Kidney capillary endothelial cell (primary cell): ENCODE measurements at regions not wholly inside any gene's neighbourhood (a gene's known extent, or its start where the extent isn't known, plus 50 kb on each side); places are given as distances from the start of the nearest gene placed in this dataset.
A peak's percentile ranks its signal among the peaks of the same experiment; 100 is the strongest.
"Not testable (repeated sequence)": the region's sequence is repeated elsewhere in the genome, so short reads cannot be mapped to it uniquely, and the experiment has no call there.

Experiments
- DNase-seq: peaks from one replicate; pipeline ENCODE4 v3.0.0-alpha.2; 2018; ENCODE audit warnings: low spot score

DNA sequence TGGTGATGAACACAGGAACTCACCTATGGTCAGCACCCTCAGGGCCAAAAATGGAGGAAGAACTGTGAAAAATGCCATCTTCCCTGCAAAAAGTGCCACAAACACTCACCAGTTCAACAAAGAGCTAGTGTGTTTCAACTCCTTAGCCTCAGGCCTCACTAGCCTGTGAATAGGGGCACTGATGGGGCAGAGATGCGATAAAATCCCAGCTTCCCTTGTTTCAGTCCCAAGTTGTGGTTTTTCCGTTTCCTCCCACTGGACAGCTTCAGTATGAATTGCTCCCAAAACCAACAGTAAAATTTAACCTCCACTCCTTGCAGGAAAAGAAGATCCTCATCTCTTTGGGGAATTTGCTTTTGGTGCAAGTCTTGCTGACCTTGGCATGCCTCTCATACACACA, 117.4 kb upstream of the ADAMTS9 start:
- no peak for DNase-seq

GRCh38 chr3:64803469-64803868, 115.7 kb upstream of the ADAMTS9 start:
- no peak for DNase-seq

GRCh38 chr3:64802460-64802859, 114.7 kb upstream of the ADAMTS9 start:
- DNase-seq = no peak

DNA sequence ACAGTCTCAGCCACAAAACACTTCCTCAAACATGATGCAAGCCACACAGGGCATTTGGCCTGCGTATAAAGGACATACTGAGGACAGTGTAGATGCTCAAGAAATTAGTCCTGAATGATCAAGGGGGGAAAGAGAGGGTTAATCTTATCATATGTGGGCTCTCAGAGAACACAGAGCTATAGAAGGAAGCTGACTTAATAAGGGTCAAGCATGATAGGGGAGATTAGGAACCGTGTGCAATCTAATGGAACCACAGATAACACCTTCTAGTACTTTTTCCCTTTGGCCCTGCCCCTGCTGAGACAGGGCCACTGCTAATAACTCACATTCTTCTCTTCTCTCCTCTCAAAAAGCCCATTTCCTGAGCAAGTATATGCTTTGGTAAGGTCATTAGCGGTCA, 114.1 kb upstream of the ADAMTS9 start:
- no peak for DNase-seq

GRCh38 chr3:64799606-64800005, 111.8 kb upstream of the ADAMTS9 start:
- no peak for DNase-seq

DNA sequence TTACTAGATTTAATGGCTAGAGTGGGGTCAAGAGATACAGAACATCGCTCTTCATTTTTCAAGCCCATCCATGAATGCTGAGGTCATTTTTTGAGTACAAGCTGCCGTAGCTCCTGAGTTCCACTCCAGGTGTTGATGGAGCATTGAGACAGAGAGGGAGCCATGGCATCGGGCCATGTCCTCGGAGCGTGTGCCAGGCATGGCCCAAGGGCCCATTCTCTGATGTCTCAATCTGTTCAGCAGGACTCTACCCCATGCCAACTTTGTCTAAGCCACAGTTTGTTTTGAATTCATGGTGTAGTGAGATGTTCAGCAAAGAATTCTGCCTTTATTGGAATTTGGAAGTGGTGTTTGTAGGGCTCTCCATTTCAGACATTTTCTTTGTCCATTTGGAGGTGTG, 110.5 kb upstream of the ADAMTS9 start:
- no peak for DNase-seq

DNA sequence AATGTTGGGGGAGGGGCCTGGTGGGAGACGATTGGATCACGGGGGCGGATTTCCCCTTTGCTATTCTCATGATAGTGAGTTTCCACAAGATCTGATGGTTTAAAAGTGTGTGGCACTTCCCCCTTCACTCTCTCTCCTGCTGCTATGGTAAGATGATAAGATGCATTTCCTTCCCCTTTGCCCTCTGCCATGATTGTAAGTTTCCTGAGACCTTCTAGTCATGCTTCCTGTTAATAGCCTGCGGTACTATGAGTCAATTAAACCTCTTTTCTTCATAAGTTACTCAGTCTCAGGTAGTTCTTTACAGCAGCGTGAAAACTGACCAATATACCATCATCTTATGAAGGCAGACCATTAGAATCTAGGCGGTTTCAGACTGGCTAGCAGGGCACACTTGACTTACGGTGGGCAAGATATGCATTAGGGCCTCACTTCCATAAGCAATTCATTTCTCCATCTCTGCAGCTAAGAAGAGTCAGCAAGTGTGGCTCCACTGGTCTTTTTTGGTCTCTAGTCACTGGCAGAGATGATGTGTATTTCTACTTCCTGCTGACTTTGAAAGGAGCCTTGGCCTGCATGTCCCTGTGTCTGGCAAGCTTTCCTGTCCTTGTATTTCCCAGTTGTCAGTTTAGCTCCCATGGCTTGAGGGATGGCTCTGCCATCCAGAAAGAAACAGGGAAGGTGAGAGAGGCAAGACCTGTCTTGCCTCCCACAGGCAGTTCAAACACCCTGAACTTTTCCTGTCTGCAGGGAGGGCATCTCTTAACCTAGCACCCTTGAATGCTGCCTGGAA, 109.0 kb upstream of the ADAMTS9 start:
- peak; percentile 90 for DNase-seq

DNA sequence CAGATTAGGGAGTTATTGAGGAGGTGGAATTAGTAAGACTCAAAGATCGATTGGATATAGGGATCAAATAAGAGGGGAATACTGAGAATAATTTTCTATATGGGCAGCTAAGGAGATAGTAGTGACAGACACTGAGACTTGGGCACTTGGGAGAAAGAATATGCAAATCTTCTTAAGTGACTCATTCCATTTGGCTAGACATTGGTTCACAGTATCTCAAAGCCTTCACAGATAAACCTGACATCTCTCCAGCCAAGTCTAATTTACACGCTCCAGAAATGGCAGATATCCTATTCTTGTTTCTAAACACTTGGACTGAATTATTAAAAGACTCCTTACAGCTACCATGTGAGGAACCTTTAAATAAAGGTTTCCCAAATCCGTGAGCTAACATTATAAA, 104.6 kb upstream of the ADAMTS9 start:
- no peak for DNase-seq

DNA sequence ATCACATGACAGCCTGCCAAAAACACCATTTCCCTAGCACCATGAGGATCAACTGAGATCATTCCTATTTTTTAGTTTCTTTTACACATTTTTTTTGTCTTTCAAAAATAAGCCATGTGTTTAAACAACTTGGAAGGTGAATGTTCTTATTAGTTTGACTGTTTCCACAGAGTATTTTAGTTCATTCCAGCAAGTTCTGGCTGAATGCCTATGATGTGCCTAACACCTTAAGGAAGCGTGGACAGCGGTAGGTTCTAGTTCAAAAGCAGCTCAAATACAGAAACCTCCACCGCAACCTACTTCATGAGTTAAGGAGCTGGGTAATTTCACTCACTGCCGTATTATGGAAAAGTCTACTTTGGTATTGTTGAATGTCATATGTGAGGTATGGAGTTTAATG, 101.3 kb upstream of the ADAMTS9 start:
- DNase-seq = no peak

DNA sequence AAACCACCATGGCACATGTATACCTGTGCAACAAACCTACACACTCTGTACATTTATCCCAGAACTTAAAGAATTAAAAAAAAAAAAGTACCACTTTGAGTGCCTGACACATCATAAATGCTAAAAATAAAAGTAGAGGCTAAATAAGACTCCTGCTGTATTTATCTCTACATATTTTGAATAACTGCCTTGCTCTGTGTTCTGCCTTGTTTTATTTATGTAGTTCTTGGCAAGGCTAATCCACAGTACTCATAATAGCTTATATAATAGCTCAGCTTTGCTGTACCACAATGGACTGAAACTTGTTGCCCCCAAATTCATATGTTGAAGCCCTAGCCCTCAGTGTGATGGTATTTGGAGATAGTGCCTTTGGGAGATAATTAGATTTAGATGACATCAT, 95.4 kb upstream of the ADAMTS9 start:
- no peak for DNase-seq

DNA sequence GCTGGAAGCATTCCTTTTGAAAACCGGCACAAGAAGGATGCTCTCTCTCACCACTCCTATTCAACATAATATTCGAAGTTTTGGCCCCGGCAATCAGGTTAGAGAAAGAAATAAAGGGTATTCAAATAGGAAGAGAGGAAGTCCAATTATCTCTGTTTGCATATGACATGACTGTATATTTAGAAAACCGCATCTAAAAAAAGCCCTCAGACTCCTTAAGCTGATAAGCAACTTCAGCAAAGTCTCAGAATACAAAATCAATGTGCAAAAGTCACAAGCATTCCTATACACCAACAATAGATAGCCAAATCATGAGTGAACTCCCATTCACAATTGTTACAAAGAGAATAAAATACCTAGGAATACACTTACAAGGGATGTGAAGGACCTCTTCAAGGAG, 93.1 kb upstream of the ADAMTS9 start:
- DNase-seq = not testable (repeated sequence)

DNA sequence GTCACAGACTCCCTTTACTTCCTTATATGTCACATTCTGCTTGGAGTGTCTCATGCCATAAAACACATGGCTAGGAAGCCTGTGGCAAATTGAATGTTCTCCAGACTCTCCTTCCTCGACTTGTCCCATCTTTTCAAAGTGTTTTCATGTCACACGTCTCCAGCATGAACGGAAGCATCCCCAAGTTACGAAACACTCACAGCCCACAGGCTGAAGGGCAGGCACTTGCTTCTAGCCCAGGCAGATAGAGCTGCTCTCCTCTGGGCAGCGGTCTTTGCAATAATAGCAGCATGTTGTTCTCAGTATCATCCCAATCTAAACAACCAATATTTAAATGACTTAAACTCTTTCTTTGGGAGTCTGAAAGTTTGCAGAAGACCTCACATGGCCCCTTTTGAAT, 85.3 kb upstream of the ADAMTS9 start:
- DNase-seq = no peak

- no peak for DNase-seq
Measured at GRCh38 chr3:64766440-64766839, 78.6 kb upstream of the ADAMTS9 start.

DNA sequence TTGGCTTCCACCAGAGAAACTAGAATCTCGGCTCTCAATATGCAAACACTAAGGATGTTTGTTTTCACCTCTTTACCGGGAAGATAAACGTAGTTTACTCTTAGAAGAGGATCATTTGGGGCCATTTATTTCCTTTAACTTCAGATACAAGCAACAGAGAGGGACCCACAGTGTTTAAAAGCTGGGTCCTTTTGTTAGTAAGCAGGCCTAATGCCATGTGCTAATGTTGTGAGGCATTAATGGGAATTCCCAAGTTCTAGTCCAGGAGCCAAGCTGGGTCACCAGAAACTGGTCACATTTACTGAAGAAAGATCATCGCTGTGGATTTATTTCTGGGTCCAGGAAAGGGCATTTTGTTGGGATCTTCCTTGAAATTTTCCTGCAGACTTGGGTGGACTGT, 78.1 kb upstream of the ADAMTS9 start:
- DNase-seq = no peak

DNA sequence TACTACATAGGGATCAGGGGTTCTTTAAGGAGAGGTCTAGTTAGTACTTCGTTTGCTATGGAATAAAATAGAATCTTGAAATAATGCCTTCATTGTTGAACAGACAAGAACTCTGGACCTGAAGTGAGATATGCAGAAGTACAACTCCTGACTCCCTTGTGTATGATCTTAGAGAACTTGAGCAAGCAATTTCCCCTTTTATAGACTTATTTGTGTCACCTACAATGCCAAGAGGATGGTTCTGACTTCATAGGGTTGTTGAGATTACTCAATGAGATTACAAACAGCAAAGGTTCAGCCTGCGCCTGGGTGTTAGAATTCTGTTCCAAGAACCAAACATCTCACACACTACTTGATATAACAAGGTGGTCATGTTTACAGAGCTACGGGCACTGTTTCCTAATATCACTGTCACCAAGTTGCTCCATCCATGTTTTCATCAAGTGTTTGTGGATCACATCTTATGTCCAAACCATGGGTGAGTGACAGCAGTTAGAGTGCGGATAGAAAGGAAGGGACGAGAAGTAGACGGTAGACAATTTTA, 76.7 kb upstream of the ADAMTS9 start:
- DNase-seq = no peak

GRCh38 chr3:64763980-64764379, 76.2 kb upstream of the ADAMTS9 start:
- no peak for DNase-seq

DNA sequence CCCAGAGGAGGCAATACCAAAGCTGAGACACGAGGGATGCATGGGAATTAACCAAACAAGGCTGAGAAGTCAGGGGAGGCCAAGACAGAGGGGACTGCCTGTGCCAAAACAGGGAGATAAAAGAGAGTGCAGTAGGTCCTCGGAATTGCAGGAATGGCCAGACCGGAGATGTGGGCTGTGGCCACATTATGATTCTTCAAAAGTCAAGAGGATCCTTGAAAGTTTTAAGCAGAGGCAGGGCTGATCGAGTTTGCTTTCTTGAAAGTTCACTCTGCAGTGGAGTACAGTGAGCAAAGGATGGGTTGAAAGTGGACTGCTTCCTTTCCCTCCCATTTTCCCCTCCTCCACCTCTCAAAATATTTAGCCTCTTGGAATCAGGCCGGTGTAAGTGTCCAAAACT, 73.9 kb upstream of the ADAMTS9 start:
- no peak for DNase-seq

DNA sequence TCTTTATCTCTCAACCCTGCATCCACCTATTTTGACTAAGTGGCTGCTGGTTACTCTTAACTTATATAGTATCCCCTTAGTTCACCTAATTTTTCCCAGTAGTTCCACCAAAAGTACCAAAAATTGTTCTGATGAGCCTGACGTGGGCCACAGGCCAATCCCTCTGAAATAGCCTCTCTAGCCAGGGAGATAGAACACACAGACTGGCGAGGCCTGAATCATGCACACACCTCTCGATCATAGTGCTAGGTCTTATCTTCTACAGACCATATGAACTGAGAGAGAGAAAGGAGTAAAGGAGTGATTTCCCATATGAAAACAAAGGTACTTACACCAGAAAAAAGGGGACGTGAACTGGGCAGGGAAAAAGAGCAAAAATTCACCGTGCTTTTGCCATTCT, 72.5 kb upstream of the ADAMTS9 start:
- no peak for DNase-seq

GRCh38 chr3:64759811-64760210, 72.0 kb upstream of the ADAMTS9 start:
- DNase-seq = no peak

GRCh38 chr3:64756398-64756986, 68.7 kb upstream of the ADAMTS9 start:
- no peak for DNase-seq

DNA sequence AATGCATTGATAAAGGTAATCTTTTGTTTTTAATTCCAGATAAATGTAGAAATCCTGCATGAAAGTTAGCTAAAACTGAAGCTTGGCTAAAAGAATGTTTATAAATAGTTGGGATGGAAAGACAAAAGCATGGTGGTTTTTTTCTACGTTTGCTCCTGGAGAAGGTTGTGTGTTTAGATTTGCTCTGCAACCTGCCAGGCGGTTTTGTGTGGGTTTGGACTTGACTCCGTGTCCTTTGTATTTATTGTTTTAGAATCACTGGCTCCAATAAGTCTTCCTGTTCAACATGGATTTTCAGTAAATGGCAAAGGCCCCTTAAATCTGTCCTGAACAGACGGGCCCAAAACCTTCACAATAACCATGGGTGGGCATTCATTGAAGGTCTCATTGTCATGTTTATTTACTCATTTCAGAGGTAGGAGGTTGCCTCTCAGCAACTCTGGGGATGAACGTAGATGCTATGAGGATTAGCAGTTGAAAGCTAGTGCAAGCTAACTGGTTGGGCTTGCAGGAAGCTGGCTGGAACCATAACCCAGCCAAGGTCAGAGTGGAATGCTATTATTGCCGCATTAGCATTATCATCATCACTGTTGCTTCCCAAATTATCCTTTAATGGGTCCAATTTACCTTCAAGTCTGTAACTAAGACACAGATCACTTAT, 60.6 kb upstream of the ADAMTS9 start:
- DNase-seq = no peak

- no peak for DNase-seq
Measured at GRCh38 chr3:64747679-64748078, 59.9 kb upstream of the ADAMTS9 start.

DNA sequence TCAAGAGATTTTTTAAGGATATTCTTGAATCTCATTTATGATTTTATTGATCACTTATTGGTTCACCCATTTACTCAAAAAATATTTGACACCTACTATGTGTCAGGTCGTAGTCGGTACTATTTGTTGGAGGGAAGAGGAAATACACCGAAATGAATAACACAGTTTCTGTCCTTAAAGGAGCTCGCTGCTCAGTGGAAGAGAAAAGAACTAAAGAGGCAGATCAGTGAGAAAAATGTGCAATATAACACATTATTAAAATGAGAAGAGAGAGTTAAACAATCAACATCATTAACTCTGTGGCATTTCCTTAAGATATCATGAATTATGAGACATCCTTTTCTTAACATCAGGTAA, 56.1 kb upstream of the ADAMTS9 start:
- DNase-seq = no peak
